C4-2B (cell line): ENCODE measurements at regions not wholly inside any gene's neighbourhood (a gene's known extent, or its start where the extent isn't known, plus 50 kb on each side); places are given as distances from the start of the nearest gene placed in this dataset.

Source experiments
- H3K27ac ChIP-seq: fragments of 450-650 bp; 2 replicates; pipeline ENCODE4 v1.5.1; 2017
- ZFX ChIP-seq: fragments of 450-650 bp; IDR thresholded peaks from 2 replicates; pipeline ENCODE4 v1.6.1; 2017
- TF ChIP-seq, protein P1 (sequence below): fragments of 450-650 bp; conservative IDR thresholded peaks from 2 replicates; pipeline ENCODE4 v1.5.1; 2017; ENCODE audit warnings: mild to moderate bottlenecking

DNA sequence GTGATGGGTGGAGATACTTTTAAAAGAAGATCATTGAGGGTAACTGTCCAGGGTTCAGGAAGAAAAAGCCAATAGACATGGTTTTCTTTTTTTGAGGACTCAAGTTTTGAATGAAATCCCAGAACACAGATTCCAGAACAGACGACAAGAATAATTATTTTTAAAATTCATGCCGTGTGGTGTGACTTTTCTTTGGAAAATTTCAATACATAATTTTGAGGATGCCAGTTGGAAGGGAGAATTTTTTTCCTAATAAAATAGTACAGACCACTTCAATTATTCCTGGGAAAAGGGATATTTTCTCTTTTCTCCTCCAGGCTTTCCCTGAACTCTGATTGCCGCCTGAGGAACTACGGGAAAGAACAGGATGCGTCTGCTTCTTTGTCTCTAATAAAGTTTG is 951.4 kb downstream of the KCNMA1 start:
- TF ChIP-seq, protein P1, sequence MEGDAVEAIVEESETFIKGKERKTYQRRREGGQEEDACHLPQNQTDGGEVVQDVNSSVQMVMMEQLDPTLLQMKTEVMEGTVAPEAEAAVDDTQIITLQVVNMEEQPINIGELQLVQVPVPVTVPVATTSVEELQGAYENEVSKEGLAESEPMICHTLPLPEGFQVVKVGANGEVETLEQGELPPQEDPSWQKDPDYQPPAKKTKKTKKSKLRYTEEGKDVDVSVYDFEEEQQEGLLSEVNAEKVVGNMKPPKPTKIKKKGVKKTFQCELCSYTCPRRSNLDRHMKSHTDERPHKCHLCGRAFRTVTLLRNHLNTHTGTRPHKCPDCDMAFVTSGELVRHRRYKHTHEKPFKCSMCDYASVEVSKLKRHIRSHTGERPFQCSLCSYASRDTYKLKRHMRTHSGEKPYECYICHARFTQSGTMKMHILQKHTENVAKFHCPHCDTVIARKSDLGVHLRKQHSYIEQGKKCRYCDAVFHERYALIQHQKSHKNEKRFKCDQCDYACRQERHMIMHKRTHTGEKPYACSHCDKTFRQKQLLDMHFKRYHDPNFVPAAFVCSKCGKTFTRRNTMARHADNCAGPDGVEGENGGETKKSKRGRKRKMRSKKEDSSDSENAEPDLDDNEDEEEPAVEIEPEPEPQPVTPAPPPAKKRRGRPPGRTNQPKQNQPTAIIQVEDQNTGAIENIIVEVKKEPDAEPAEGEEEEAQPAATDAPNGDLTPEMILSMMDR = no peak
- no peak for TF ChIP-seq ZFX
- no peak overlapping the region for H3K27ac ChIP-seq

DNA sequence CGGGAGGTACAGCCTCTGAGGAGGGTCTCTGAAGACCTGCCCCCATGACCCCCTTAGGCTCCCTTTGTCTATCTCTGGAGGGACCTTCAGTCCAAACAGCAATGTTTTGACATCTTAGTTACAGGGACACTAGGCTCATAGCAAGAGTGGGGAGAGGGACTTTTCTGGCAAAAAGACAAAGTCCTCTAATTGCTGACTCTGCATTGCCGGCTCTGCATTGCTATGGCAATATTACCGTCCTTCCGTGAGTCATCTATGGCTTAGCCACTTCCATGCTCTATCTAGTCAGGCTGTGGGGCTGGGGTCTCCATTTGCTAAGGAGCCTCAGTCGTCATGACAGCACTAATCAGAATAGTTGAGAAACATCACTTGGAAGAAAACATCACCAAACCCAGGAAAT is 952.6 kb downstream of the KCNMA1 start:
- TF ChIP-seq, protein P1 = no peak
- no peak for TF ChIP-seq ZFX

DNA sequence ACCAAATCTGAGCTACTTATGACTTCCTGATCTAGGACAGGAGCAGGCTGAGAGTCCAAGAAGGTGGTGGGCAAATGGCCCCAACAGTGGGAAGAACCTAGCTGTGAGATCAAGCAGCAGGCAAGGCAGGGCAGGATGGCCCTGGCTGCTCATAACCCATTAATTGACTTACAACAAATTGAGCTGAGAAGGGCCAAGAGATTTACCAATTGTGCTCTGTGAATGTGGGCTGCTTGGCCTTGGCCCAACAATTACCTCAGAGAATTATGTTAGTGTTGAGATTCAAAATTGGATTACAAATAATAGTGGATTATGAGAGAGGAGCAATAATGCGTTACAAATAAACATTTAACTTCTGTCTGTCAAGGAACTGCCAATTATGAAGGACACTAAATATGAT is 956.5 kb downstream of the KCNMA1 start:
- no peak overlapping the region for H3K27ac ChIP-seq
- TF ChIP-seq ZFX = no peak
- TF ChIP-seq, protein P1 = no peak

More for the DNA sequence above, 952.6 kb downstream of the KCNMA1 start:
- H3K27ac ChIP-seq = no peak overlapping the region

DNA sequence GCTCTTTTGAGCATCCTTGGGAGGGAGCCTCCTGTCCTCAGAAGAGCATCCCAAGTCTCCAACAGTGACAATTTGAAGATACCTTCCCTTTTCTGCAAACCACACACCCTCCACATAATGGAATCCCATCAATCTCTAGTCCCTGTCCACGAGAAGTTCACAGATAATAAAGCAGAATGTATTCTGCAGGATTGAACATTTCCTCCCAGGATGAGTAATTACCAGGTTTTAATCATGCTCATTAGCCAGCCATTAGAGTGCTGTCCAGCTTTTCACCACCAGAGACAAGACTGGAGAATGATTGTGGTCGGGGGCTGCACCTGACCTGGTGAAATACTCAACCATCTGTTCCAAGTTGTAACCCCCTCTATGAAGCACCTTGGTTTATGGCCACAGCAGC is 958.6 kb downstream of the KCNMA1 start:
- no peak for TF ChIP-seq ZFX
- TF ChIP-seq, protein P1 = no peak
- no peak overlapping the region for H3K27ac ChIP-seq

DNA sequence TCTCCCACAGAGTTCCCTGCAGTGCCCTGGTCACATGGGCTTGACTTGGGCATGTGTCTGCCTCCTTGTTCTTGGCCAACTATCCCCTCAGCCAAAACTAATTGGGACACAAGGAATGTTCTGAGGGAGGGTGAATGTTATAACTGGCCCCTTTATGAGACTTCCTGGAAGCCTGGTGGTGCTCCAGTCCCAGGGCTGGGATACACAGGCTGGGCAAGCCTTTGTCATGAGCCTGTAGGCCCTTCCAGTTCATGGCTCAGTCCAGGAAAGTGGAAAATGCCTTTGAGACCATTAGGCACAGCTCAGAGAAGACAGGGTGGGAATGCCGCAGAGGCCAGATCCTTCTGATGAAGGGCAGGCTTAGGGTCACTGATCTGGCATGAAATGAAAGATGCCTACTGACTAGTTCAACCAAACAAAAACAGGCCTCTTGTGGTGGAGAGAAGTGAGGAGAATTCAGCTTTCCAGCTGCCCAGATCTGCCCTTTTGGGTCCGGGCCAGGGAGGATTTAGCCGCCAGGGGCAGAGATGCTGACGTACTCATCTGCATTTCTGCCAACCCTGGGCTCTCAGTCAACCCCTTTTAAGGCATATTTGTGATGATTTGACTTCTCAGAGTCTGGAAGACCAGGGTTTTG is 961.5 kb downstream of the KCNMA1 start:
- TF ChIP-seq, protein P1 = no peak
- TF ChIP-seq ZFX = no peak
- no peak overlapping the region for H3K27ac ChIP-seq

DNA sequence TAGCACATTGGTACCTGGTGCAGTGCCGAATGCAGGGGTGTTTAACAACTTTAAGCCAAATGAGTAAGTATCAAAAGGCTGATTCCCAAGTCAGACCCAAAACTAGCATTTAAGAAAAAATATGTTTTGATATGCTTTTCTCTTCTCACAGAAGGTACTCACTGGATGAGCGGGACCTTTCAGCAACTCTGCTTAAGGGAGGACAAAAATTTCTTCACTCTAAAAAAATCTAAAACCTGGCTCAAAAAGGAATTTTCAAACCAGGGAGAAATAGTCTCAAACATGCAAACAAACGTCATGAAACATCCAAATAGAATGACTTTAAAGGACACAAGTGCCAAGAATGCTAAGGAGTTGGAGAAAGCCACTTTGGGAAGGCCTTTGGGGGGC is 962.1 kb downstream of the KCNMA1 start:
- TF ChIP-seq ZFX = no peak
- TF ChIP-seq, protein P1 = no peak
- H3K27ac ChIP-seq = no peak overlapping the region

DNA sequence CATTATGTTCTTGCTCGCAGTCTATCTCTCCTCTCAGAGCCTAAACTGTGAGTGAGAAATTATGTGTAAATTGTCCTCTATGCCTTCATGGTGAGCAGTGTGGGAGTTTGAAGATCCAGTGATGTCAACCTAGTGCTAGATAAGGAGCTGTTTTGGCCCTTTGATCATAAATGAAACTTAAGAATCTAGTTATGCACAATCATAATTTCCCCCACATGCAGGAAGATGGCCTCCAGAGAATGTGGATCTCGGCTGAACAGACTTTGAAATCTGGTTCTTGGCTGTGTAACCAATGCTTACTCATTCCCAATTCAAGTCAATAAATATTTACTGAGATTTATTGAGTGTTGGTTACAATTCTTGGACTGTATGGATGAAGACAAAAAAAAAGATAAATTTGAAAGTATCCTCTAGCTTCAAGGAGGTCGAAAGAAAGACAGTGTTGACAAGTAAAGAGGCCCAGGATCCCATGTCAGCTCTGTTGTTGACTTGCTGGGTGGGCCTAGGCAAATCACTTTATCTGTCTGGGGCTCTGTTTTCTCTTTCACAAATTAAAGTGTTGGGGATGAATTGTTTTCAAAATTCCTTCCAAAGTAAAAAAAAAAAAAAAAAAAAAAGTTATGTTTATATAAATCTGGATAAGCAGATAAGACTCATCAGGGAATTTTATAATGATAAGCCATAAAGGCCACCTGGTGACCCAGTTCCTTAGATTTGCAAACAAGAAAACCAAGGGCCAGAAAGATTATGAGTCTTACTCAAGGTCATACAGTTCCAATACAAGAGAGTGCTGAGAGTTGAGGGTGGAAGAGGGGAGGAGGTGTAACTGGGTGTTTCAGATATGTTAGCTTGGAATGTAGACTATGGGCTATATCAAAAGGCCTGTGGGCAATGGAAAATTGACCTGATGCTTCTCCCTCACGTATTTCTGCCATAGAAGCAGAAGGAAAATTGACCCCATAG is 969.9 kb downstream of the KCNMA1 start:
- no peak overlapping the region for H3K27ac ChIP-seq
- TF ChIP-seq, protein P1 = no peak
- no peak for TF ChIP-seq ZFX
